ENCODE measurements at regions not wholly inside any gene's neighbourhood (a gene's known extent, or its start where the extent isn't known, plus 50 kb on each side); places are given as distances from the start of the nearest gene placed in this dataset.

GRCh38 chr1:201708085-201708512 is 120.9 kb upstream of the IPO9 start:
- DNase-seq (ENCODE audit: low spot score), result no peak

- no peak for DNase-seq (ENCODE audit: low spot score)
These were observed 120.3 kb upstream of the IPO9 start for GRCh38 chr1:201708691-201709090.

GRCh38 chr1:201709564-201710295 is 119.2 kb upstream of the IPO9 start:
- DNase-seq (ENCODE audit: low spot score), result peak; percentile 70

GRCh38 chr1:201710632-201711597 is 118.0 kb upstream of the IPO9 start:
- no peak for DNase-seq (ENCODE audit: low spot score)

DNA sequence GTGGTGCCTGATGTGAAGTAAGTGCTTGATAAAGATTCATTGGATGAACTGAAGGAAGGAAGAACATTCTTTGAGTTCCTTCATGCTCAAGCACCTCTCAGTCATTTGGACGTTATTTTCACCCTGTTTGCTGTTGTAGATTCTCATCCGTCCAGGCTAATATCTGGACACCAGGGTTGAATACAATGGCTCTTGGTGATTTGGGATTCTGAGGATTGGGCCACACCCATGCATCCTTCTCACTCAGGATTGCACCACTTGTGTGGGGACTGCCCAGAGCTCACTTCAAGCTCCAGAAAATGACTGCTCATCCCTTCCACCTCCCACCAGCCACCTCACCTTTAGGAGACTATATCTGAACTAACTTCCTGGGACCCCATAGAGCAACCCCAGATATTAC is 117.1 kb upstream of the IPO9 start:
- no peak for DNase-seq (ENCODE audit: low spot score)

- DNase-seq (ENCODE audit: low spot score), result no peak
These were observed 116.4 kb upstream of the IPO9 start for GRCh38 chr1:201712387-201713085.

- DNase-seq (ENCODE audit: low spot score), result peak; percentile 93
These were observed 115.7 kb upstream of the IPO9 start for GRCh38 chr1:201713086-201713810.

DNA sequence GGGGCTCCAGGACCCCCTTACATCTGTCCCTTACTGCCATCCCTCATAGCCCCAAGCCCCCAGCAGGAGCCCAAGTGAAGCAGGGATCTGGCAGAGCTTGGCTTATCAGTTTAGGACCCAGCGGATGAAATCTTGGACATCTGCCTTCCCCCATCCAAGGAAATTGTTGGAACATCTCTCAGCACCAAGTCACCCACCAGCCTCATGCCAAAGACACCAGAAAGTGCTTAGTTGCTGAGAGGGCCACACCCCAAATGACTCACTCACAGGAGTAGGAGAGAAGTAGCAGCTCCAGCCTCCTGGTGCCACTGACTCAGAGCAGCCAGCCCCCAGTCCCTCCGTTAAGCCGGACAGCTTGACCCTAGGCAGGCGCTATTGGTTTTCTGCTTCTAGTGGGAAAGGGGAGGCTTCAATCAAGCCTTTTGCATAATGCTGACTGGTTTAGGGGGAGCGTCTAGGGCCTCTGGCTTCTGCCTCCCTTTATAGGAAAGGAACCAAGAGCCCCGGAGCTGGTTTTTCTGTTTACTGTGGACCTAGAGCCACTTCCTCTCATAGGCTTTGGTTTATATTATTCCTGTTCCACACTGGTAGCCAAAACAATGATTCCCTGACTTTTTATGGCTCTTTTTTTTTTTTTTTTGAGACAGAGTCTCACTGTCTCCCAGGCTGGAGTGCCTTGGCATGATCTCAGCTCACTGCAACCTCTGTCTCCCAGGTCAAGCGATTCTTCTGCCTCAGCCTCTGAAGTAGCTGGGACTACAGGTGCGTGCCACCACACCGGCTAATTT is 114.2 kb upstream of the IPO9 start:
- peak; percentile 86 for DNase-seq (ENCODE audit: low spot score)

- DNase-seq (ENCODE audit: low spot score), result no peak
These were observed 113.6 kb upstream of the IPO9 start for GRCh38 chr1:201715351-201715750.

GRCh38 chr1:201715801-201716741 is 112.9 kb upstream of the IPO9 start:
- no peak for DNase-seq (ENCODE audit: low spot score)

DNA sequence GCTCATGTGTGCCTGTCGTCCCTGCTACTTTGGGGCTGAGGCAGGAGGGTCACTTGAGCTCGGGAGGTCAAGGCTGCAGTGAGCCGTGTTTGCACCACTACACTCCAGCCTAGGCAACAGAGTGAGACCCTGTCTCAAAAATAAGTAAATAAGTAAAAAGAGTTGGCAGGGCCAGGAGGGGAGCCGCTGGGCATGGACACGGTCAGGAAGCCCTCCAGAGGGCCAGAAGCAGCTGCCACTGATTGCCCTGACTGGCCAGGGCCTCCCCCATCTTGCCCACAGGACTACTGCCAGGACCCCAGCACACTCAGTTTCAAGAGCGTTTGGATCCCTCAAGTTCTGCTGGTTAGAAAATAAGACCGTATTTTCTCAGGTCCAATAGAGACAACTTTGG is 112.2 kb upstream of the IPO9 start:
- no peak for DNase-seq (ENCODE audit: low spot score)

- no peak for DNase-seq (ENCODE audit: low spot score)
These were observed 111.7 kb upstream of the IPO9 start for GRCh38 chr1:201717286-201717685.

DNA sequence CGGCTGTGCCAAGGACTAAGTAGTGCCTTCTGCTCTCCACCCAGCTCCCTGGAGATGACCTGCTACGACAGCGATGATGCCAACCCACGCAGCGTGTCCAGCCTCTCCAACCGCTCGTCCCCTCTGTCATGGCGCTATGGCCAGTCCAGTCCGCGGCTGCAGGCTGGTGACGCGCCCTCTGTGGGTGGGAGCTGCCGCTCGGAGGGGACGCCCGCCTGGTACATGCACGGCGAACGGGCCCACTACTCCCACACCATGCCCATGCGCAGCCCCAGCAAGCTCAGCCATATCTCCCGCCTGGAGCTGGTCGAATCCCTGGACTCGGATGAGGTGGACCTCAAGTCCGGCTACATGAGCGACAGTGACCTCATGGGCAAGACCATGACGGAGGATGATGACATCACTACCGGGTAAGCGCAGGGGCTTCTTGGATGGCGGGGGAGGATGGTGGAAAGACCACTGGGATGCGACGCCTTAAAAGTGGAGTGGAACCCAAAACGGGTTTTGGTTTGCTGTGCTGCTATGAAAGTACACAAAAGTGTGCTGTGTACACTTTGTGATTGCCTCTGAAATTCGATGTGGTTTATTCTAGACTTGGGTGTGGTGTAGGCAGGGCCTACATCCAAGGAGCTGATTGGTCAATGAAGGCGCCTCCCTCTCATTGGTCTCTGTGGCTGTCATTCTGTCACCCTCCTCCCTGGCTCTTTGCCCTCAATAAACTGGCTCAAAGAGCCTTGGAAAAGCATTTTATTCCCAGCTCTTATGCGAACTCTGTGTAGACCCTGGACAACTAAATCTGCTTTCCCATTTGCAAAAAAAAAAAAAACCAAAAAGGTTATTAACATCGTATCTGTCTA is 110.4 kb upstream of the IPO9 start:
- DNase-seq (ENCODE audit: low spot score), result no peak

DNA sequence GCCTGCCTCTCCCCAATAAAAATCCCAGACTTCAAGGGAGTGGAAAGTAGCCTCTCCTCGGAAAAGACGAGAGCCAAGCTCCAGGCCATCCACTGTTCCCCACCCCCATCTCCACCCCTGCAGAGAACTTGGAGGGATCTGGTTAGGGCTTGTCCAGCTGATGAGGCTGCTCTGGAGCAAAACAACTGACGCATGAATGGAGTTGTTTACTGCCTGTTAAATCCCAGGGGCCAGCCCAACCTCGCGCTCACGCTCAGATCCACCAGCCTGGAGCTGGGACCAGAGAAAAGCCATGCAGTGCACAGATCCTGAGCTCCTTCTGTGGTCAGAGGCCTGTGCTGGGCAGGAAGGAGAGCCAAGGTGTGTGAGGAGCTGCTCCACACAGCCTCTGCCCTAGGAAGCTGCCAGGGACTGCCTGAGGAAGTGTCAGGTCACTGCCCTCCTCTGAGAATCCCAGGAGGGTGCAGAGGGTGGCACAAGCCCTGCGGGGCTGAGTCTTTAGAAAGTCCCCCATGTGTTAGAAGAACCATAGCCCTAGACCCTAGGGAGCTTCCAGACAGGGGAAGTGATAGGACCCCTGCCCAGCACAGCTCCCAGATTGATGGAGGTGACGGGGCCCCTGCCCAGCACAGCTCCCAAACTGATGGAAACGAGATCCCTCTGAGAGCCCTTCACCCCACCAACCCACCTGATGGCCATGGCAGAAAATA is 109.0 kb upstream of the IPO9 start:
- peak; percentile 69 for DNase-seq (ENCODE audit: low spot score)

DNA sequence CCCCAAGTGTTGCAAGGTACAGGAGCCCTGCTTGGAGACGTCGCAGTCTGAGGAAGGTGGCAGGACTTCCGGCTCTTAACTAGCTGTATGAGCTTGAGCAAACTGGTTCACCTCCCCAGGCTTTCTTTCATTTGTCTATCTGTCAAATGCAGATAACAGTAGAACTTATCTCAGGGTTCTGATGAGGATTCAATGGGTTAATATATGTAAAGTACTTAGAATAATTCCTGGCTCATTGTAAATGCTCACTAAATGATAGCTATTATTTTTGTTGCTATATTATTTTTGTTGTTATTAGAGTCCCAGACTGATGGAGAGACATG is 108.5 kb upstream of the IPO9 start:
- DNase-seq (ENCODE audit: low spot score), result no peak

DNA sequence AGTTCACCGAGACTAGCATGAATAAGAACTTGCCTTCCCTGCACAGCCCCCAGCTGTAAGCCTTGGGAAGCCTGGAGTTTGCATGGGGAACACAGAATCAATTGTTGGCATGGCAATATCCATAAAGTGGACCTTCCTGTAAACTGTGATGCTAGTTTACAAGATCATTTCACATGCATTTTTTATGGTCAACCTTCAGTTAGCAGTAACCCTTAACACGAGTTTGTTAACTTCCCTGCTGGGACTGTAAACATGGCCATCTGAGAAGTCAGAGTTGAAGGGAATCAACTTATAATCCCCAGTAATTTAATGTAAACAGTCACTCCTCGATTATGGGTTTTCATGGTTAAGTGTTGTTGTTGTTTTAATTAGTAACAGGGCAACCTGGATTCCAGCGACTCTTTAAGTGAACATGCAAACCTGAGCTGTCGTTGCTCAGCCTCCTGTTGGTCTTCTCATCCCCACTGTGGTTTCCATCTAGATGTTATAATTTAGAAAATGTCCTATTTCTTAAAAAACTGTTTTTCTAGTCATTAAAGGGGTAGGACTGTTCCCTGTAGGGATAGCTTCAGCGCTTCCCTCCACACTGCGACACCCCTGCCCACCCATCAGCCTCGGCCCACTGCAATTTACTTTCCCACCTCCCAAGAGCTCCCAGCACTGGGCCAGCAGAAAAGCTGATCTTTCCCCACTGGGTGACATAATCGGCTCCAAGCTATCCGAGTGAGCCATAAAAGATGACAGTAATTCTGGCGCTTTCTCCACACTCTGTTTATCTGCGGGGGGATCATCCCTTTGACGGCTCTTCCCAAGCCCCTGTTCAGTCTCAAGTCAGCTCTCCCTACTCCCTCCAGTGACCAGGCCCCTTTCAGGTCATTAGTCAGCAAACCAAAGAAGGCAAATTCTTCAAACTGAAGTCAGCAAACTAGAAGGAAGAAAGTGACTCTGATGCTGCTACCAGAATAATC is 107.6 kb upstream of the IPO9 start:
- no peak for DNase-seq (ENCODE audit: low spot score)

Data from ureter (tissue), 1 donor.